ENCODE measurements at regions not wholly inside any gene's neighbourhood (a gene's known extent, or its start where the extent isn't known, plus 50 kb on each side); places are given as distances from the start of the nearest gene placed in this dataset.

DNA sequence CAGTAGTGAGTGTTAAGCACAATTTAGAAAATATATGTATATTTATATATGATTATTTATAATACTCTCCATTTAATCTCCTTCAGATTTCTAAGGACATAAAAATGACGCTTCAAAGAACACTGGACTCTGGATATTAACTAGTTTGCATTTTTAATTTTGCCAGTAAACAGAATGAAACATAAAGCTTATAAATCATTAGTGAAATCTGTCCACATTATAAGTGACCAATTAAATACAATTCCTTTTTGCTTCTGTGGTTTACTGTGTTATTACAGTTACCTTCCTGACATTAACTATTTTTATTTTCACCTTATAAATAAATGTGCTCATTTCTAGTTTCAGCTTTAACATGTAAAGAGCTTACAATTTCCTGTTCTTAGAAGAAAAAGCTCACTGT lies 1081.1 kb upstream of the EPHA6 start:
- TF ChIP-seq, protein P1, sequence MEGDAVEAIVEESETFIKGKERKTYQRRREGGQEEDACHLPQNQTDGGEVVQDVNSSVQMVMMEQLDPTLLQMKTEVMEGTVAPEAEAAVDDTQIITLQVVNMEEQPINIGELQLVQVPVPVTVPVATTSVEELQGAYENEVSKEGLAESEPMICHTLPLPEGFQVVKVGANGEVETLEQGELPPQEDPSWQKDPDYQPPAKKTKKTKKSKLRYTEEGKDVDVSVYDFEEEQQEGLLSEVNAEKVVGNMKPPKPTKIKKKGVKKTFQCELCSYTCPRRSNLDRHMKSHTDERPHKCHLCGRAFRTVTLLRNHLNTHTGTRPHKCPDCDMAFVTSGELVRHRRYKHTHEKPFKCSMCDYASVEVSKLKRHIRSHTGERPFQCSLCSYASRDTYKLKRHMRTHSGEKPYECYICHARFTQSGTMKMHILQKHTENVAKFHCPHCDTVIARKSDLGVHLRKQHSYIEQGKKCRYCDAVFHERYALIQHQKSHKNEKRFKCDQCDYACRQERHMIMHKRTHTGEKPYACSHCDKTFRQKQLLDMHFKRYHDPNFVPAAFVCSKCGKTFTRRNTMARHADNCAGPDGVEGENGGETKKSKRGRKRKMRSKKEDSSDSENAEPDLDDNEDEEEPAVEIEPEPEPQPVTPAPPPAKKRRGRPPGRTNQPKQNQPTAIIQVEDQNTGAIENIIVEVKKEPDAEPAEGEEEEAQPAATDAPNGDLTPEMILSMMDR (IDR thresholded peaks at IDR 0.05; ENCODE audit: insufficient read depth, low read depth, low read length): no peak
- TF ChIP-seq EZH2 (IDR thresholded peaks at IDR 0.05; ENCODE audit: insufficient read depth, low read length): no peak

Measured in astrocyte (in vitro differentiated cells and primary cell).